Retinal pigment epithelial cell (primary cell): ENCODE measurements at regions not wholly inside any gene's neighbourhood (a gene's known extent, or its start where the extent isn't known, plus 50 kb on each side); places are given as distances from the start of the nearest gene placed in this dataset.

Experiments
- DNase-seq: peaks from one replicate; pipeline ENCODE4 v3.0.0-alpha.2; 2010; ENCODE audit warnings: low read depth
- H3K4me3 ChIP-seq: 2 replicates; pipeline ENCODE4 v1.5.1; 2011; ENCODE audit warnings: mild to moderate bottlenecking, low read length, control low read depth, moderate library complexity
- TF ChIP-seq, protein P1 (sequence below): conservative IDR thresholded peaks from 2 replicates; pipeline ENCODE4 v1.5.1; 2011; ENCODE audit warnings: low read depth, low read length, control low read depth, inconsistent platforms

- TF ChIP-seq, protein P1, sequence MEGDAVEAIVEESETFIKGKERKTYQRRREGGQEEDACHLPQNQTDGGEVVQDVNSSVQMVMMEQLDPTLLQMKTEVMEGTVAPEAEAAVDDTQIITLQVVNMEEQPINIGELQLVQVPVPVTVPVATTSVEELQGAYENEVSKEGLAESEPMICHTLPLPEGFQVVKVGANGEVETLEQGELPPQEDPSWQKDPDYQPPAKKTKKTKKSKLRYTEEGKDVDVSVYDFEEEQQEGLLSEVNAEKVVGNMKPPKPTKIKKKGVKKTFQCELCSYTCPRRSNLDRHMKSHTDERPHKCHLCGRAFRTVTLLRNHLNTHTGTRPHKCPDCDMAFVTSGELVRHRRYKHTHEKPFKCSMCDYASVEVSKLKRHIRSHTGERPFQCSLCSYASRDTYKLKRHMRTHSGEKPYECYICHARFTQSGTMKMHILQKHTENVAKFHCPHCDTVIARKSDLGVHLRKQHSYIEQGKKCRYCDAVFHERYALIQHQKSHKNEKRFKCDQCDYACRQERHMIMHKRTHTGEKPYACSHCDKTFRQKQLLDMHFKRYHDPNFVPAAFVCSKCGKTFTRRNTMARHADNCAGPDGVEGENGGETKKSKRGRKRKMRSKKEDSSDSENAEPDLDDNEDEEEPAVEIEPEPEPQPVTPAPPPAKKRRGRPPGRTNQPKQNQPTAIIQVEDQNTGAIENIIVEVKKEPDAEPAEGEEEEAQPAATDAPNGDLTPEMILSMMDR, result no peak
- H3K4me3 ChIP-seq, result no peak overlapping the region
- no peak for DNase-seq
These were observed 119.2 kb downstream of the ETAA1 start for GRCh38 chr2:67516362-67516761.

- TF ChIP-seq, protein P1, result no peak
- no peak overlapping the region for H3K4me3 ChIP-seq
- DNase-seq, result no peak
These were observed 119.9 kb downstream of the ETAA1 start for GRCh38 chr2:67516899-67517530.

DNA sequence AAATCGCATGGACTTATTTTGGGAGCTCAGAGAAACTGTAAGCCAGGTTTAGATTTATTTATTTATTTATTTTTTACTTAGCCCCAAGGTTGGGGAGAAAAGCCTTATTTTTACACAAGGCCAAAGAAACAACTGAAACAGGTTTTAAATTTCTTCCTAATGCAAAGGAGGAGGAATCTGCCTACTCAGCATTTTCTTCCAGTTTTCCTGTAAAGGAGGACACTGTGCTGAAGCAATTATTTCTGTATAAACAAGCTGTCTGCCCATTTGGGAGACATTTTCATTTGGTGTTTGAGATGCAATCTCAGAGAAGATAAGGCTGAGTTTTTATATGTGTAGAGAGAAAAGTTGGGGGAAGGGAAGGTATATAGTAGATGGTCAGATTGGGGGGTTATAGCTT, 125.0 kb downstream of the ETAA1 start:
- TF ChIP-seq, protein P1, result no peak
- H3K4me3 ChIP-seq, result no peak overlapping the region
- no peak for DNase-seq

- TF ChIP-seq, protein P1, result no peak
- H3K4me3 ChIP-seq, result no peak overlapping the region
- DNase-seq, result no peak
These were observed 127.1 kb downstream of the ETAA1 start for GRCh38 chr2:67524213-67524612.

DNA sequence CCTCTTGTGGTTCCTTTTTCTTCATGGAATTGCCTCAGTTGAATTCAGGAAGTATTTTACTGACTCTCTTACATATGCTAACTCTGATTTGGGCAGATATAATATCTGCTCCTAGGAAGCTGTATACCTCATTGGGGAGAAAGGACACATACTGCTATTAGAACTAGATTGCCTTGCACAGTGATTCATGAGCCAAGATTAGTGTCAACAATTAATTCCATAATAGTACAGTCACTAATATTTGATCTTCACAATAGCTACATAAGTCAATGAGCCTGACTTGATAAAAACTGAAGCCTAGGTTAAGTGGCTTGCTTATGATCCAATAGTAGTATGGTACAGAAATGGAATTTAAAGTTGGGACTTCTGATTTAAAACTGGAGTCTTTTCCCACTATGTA, 127.6 kb downstream of the ETAA1 start:
- no peak for DNase-seq
- TF ChIP-seq, protein P1, result no peak
- no peak overlapping the region for H3K4me3 ChIP-seq

DNA sequence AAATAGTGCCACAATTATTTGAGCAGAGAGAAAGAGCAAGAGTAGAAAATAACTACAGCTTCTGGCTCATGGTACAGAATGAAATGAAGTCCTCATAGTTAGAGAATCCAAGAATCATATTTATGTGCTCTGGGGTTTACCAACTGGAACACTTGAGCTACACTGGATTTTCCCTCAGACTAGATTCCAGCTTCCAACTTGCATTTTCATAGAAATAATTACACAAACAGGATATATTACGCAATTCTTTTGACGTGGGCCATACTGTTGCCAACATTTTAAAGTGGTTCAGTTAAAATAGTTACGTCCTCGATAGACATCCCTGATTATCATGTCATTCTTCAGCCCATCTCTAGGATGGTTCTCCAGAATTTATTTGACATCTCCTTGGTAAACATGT, 129.2 kb downstream of the ETAA1 start:
- TF ChIP-seq, protein P1, result no peak
- no peak for DNase-seq
- H3K4me3 ChIP-seq, result no peak overlapping the region

DNA sequence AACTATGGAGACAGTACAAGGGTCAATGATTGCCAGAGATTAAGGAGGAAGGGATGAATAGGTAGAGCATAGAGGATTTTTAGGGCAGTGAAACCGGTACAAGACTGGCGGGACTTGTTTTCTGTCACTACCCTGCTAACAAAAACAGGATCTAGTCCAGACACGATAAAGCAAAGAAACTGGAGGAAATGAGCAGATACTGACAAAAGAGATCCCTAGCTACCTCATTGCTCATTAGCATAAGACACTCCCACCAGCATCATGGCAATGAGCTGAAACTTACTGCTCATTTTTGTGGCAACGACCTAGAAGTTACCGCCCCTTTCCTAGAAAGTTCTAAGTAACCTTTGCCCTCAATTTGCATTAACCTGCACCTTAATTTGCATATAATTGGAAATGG, 131.2 kb downstream of the ETAA1 start:
- DNase-seq, result no peak
- TF ChIP-seq, protein P1, result no peak
- no peak overlapping the region for H3K4me3 ChIP-seq
